HL-60 (cell line): ENCODE measurements at regions not wholly inside any gene's neighbourhood (a gene's known extent, or its start where the extent isn't known, plus 50 kb on each side); places are given as distances from the start of the nearest gene placed in this dataset.

Experiments
- DNase-seq, 2 experiments: peaks; one replicate each; pipeline ENCODE4 v3.0.0-alpha.2; 2010 to 2020; ENCODE audit warnings: low read depth in 1 of 2, low spot score in 1 of 2
- H3K27ac ChIP-seq: fragments of 250-450 bp; sonication (Bioruptor Pico); replicated peaks from 2 replicates; pipeline ENCODE4 v1.5.1; 2020; ENCODE audit warnings: mild to moderate bottlenecking, moderate library complexity
- H3K27me3 ChIP-seq: fragments of 250-450 bp; sonication (Bioruptor Pico); 2 replicates; pipeline ENCODE4 v1.5.1; 2021; ENCODE audit warnings: mild to moderate bottlenecking, moderate library complexity; ENCODE audit not compliant: insufficient read depth, poor library complexity, severe bottlenecking
- H3K4me3 ChIP-seq: replicated peaks from 2 replicates; pipeline ENCODE4 v1.5.1; 2011; ENCODE audit warnings: mild to moderate bottlenecking, control low read depth, low read length; ENCODE audit not compliant: insufficient read depth
- CTCF ChIP-seq: IDR thresholded peaks from one replicate; pipeline ENCODE4 v1.5.1; 2011; ENCODE audit warnings: low read length, control low read depth, inconsistent platforms; ENCODE audit not compliant: insufficient read depth
- GABPA ChIP-seq: IDR thresholded peaks from 2 replicates; pipeline ENCODE4 v1.6.1; 2012; ENCODE audit warnings: low read depth
- POLR2AphosphoS5 ChIP-seq: IDR thresholded peaks from 2 replicates; pipeline ENCODE4 v1.6.1; 2012; ENCODE audit warnings: low read depth
- REST ChIP-seq: IDR thresholded peaks from 2 replicates; pipeline ENCODE4 v1.6.1; 2012; ENCODE audit warnings: low read depth; ENCODE audit not compliant: insufficient replicate concordance
- SPI1 ChIP-seq: IDR thresholded peaks from 2 replicates; pipeline ENCODE4 v1.6.1; 2012; ENCODE audit warnings: low read depth, mild to moderate bottlenecking, borderline replicate concordance

GRCh38 chr1:216832192-216832591 is 109.0 kb upstream of the ESRRG start:
- no peak for DNase-seq
- no peaks in the 10 kb centered on the region for H3K27me3 ChIP-seq
- no peak overlapping the region for H3K4me3 ChIP-seq
- TF ChIP-seq POLR2AphosphoS5 (no peak), CTCF (no peak), GABPA (no peak), REST (no peak)
- no peak overlapping the region for H3K27ac ChIP-seq

- Histone ChIP-seq H3K27me3 (no peaks in the 10 kb centered on the region), H3K27ac (no peak overlapping the region), H3K4me3 (no peak overlapping the region)
- no peak for DNase-seq
- no peak for TF ChIP-seq POLR2AphosphoS5
Measured at GRCh38 chr1:216830424-216831210, 107.4 kb upstream of the ESRRG start.

- DNase-seq: no peak
- no peak overlapping the region for H3K27ac ChIP-seq
- TF ChIP-seq POLR2AphosphoS5: no peak
- no peak for TF ChIP-seq GABPA
- TF ChIP-seq CTCF: no peak
- TF ChIP-seq REST: no peak
- no peak for TF ChIP-seq SPI1
Measured at GRCh38 chr1:216827251-216827650, 104.0 kb upstream of the ESRRG start.

GRCh38 chr1:216826646-216827045 is 103.4 kb upstream of the ESRRG start:
- TF ChIP-seq POLR2AphosphoS5: no peak
- no peak for TF ChIP-seq CTCF
- TF ChIP-seq REST: no peak
- TF ChIP-seq GABPA: no peak
- DNase-seq: no peak
- Histone ChIP-seq H3K27me3 (no peaks in the 10 kb centered on the region), H3K4me3 (no peak overlapping the region), H3K27ac (no peak overlapping the region)

More at GRCh38 chr1:216827251-216827650, 104.0 kb upstream of the ESRRG start:
- no peaks in the 10 kb centered on the region for H3K27me3 ChIP-seq
- H3K4me3 ChIP-seq: no peak overlapping the region
